Activated T-helper 1 cell treated with Interleukin-2 at 50 U/mL for 16 hours (primary cell): ENCODE measurements at regions not wholly inside any gene's neighbourhood (a gene's known extent, or its start where the extent isn't known, plus 50 kb on each side); places are given as distances from the start of the nearest gene placed in this dataset.
"Not testable (repeated sequence)": the region's sequence is repeated elsewhere in the genome, so short reads cannot be mapped to it uniquely, and the experiment has no call there.

ENCODE experiments used
- DNase-seq: peaks from one replicate; pipeline ENCODE4 v3.0.0-alpha.2; 2020; ENCODE audit warnings: low read depth

GRCh38 chr6:168369786-168370185, 50.2 kb upstream of the DACT2 start:
- DNase-seq, result no peak

GRCh38 chr6:168370310-168370991, 50.9 kb upstream of the DACT2 start:
- peak; percentile 40 for DNase-seq

GRCh38 chr6:168371185-168371584, 51.6 kb upstream of the DACT2 start:
- no peak for DNase-seq

GRCh38 chr6:168371618-168371980, 52.0 kb upstream of the DACT2 start:
- DNase-seq, result no peak

- no peak for DNase-seq
Observed at GRCh38 chr6:168371981-168372711, 52.6 kb upstream of the DACT2 start.

GRCh38 chr6:168372889-168373288, 53.3 kb upstream of the DACT2 start:
- no peak for DNase-seq

- no peak for DNase-seq
Observed at GRCh38 chr6:168373389-168373788, 53.8 kb upstream of the DACT2 start.

- no peak for DNase-seq
Observed at GRCh38 chr6:168374051-168374502, 54.5 kb upstream of the DACT2 start.

GRCh38 chr6:168374541-168375071, 55.0 kb upstream of the DACT2 start:
- DNase-seq, result no peak

- DNase-seq, result no peak
Observed at GRCh38 chr6:168376120-168376519, 56.5 kb upstream of the DACT2 start.

GRCh38 chr6:168376811-168377483, 57.4 kb upstream of the DACT2 start:
- no peak for DNase-seq

- no peak for DNase-seq
Observed at GRCh38 chr6:168377484-168377855, 57.9 kb upstream of the DACT2 start.

GRCh38 chr6:168377856-168378832, 58.6 kb upstream of the DACT2 start:
- no peak for DNase-seq

- not testable (repeated sequence) for DNase-seq
Observed at GRCh38 chr6:168379579-168379978, 60.0 kb upstream of the DACT2 start.

GRCh38 chr6:168380166-168380955, 60.6 kb upstream of the SMOC2 start:
- not testable (repeated sequence) for DNase-seq

GRCh38 chr6:168380956-168381605, 59.9 kb upstream of the SMOC2 start:
- DNase-seq, result no peak

- DNase-seq, result no peak
Observed at GRCh38 chr6:168381726-168382458, 59.1 kb upstream of the SMOC2 start.

- no peak for DNase-seq
Observed at GRCh38 chr6:168383062-168383854, 57.7 kb upstream of the SMOC2 start.
